ENCODE measurements at regions not wholly inside any gene's neighbourhood (a gene's known extent, or its start where the extent isn't known, plus 50 kb on each side); places are given as distances from the start of the nearest gene placed in this dataset.

DNA sequence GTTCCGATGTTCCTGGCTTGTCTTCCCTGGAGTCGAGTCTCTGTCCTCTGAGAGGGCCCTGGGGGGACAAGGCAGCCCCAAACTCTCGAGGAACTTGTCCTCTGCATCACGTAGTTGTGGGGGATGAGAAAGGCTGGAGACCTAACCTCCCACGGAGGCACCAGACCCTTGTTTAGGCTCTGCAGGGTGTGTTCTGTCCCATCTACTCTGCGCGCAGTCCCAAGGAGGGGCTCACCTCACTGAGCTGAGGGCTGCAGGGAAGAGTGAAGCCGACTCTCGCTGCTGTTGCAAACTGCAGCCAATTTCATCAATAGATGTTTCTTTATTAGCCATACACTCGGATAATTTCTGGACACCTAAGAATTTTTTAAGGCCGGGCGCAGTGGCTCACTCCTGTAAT, 186.7 kb upstream of the ADARB2 start:
- TF ChIP-seq, protein P1, sequence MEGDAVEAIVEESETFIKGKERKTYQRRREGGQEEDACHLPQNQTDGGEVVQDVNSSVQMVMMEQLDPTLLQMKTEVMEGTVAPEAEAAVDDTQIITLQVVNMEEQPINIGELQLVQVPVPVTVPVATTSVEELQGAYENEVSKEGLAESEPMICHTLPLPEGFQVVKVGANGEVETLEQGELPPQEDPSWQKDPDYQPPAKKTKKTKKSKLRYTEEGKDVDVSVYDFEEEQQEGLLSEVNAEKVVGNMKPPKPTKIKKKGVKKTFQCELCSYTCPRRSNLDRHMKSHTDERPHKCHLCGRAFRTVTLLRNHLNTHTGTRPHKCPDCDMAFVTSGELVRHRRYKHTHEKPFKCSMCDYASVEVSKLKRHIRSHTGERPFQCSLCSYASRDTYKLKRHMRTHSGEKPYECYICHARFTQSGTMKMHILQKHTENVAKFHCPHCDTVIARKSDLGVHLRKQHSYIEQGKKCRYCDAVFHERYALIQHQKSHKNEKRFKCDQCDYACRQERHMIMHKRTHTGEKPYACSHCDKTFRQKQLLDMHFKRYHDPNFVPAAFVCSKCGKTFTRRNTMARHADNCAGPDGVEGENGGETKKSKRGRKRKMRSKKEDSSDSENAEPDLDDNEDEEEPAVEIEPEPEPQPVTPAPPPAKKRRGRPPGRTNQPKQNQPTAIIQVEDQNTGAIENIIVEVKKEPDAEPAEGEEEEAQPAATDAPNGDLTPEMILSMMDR (conservative IDR thresholded peaks at IDR 0.05; ENCODE audit: low read depth, low read length) = no peak
- no peak for TF ChIP-seq EZH2phosphoT487 (IDR thresholded peaks at IDR 0.05; ENCODE audit: borderline replicate concordance, low read length)

Measured in PC-3 (cell line).